SW 1271 (cell line): ENCODE measurements at regions not wholly inside any gene's neighbourhood (a gene's known extent, or its start where the extent isn't known, plus 50 kb on each side); places are given as distances from the start of the nearest gene placed in this dataset.

Experiments
- DNase-seq, 2 experiments: peaks; one replicate each; lab custom pipeline; 2025; lab: John Stamatoyannopoulos, UW

- DNase-seq: no peak
Measured at GRCh38 chr5:117212866-117213265, 638.2 kb upstream of the SEMA6A start.

- no peak for DNase-seq
Measured at GRCh38 chr5:117210796-117211195, 636.2 kb upstream of the SEMA6A start.

GRCh38 chr5:117209479-117209878, 634.9 kb upstream of the SEMA6A start:
- DNase-seq: no peak

- DNase-seq: no peak
Measured at GRCh38 chr5:117207088-117207668, 632.6 kb upstream of the SEMA6A start.

GRCh38 chr5:117205894-117206293, 631.3 kb upstream of the SEMA6A start:
- no peak for DNase-seq

- no peak for DNase-seq
Measured at GRCh38 chr5:117204926-117205869, 630.6 kb upstream of the SEMA6A start.

GRCh38 chr5:117204404-117204803, 629.8 kb upstream of the SEMA6A start:
- no peak for DNase-seq

GRCh38 chr5:117203584-117203983, 629.0 kb upstream of the SEMA6A start:
- no peak for DNase-seq

GRCh38 chr5:117201001-117201400, 626.4 kb upstream of the SEMA6A start:
- no peak for DNase-seq

- DNase-seq: no peak
Measured at GRCh38 chr5:117195076-117195475, 620.5 kb upstream of the SEMA6A start.

GRCh38 chr5:117191251-117191650, 616.6 kb upstream of the SEMA6A start:
- DNase-seq: no peak

GRCh38 chr5:117189784-117190183, 615.2 kb upstream of the SEMA6A start:
- DNase-seq: no peak

- DNase-seq: no peak
Measured at GRCh38 chr5:117188211-117188610, 613.6 kb upstream of the SEMA6A start.

GRCh38 chr5:117186751-117187150, 612.1 kb upstream of the SEMA6A start:
- no peak for DNase-seq

- no peak for DNase-seq
Measured at GRCh38 chr5:117183326-117183725, 608.7 kb upstream of the SEMA6A start.

GRCh38 chr5:117182104-117182503, 607.5 kb upstream of the SEMA6A start:
- no peak for DNase-seq

- no peak for DNase-seq
Measured at GRCh38 chr5:117177302-117177701, 602.7 kb upstream of the SEMA6A start.

GRCh38 chr5:117165068-117165467, 590.4 kb upstream of the SEMA6A start:
- no peak for DNase-seq

GRCh38 chr5:117161718-117162335, 587.2 kb upstream of the SEMA6A start:
- DNase-seq: no peak

- no peak for DNase-seq
Measured at GRCh38 chr5:117160391-117160790, 585.8 kb upstream of the SEMA6A start.

GRCh38 chr5:117149312-117149711, 574.7 kb upstream of the SEMA6A start:
- no peak for DNase-seq

GRCh38 chr5:117144086-117144485, 569.5 kb upstream of the SEMA6A start:
- no peak for DNase-seq

- DNase-seq: no peak
Measured at GRCh38 chr5:117143406-117143805, 568.8 kb upstream of the SEMA6A start.
